ENCODE measurements at regions not wholly inside any gene's neighbourhood (a gene's known extent, or its start where the extent isn't known, plus 50 kb on each side); places are given as distances from the start of the nearest gene placed in this dataset.

GRCh38 chr2:45287045-45287444 is 277.8 kb upstream of the SIX2 start:
- Histone ChIP-seq H3K36me3 (ENCODE audit: control insufficient read depth in 4 of 4, insufficient read depth in 3 of 4, low read depth in 1 of 4, low read length in 3 of 4) (no peaks in the 10 kb centered on the region), H3K27ac (ENCODE audit: low read depth in 1 of 2, low read length in 2 of 2) (no peak overlapping the region), H3K27me3 (ENCODE audit: control insufficient read depth in 4 of 4, insufficient read depth in 4 of 4, low read length in 3 of 4) (no peaks in the 10 kb centered on the region), H3K9ac (ENCODE audit: low read depth in 1 of 2, low read length in 2 of 2) (no peak overlapping the region), H3K9me3 (ENCODE audit: control insufficient read depth in 4 of 4, low read length in 3 of 4) (no peaks in the 10 kb centered on the region), H3K4me1 (ENCODE audit: control insufficient read depth in 4 of 4, insufficient read depth in 4 of 4, low read length in 3 of 4) (no peaks in the 10 kb centered on the region), H3K4me3 (ENCODE audit: low read depth in 1 of 3, low read length in 3 of 3) (no peak overlapping the region)
- TF ChIP-seq FOXA1 (IDR thresholded peaks at IDR 0.05) (no peak), HNF4G (IDR thresholded peaks at IDR 0.05) (no peak), EGR1 (IDR thresholded peaks at IDR 0.05; ENCODE audit: low read depth in 2 of 2) (no peak), FOXA2 (IDR thresholded peaks at IDR 0.05) (no peak), TAF1 (conservative IDR thresholded peaks at IDR 0.05) (no peak), RAD21 (IDR thresholded peaks at IDR 0.05) (no peak), MAX (IDR thresholded peaks at IDR 0.05) (no peak), GABPA (IDR thresholded peaks at IDR 0.05 in 1 of 2, conservative IDR thresholded peaks at IDR 0.05 in 1 of 2) (no peak), CTCF (IDR thresholded peaks at IDR 0.05; ENCODE audit: low read depth, low read length, missing input control) (no peak), SP1 (IDR thresholded peaks at IDR 0.05) (no peak), NR2F2 (IDR thresholded peaks at IDR 0.05) (no peak), YY1 (IDR thresholded peaks at IDR 0.05) (no peak), RXRA (IDR thresholded peaks at IDR 0.05) (no peak), REST (IDR thresholded peaks at IDR 0.05) (no peak), JUND (IDR thresholded peaks at IDR 0.05) (no peak), ZBTB33 (IDR thresholded peaks at IDR 0.05) (no peak), ATF3 (IDR thresholded peaks at IDR 0.05) (no peak), HNF4A (conservative IDR thresholded peaks at IDR 0.05) (no peak)
- no peak for DNase-seq (ENCODE audit: low spot score)
- 91% methylated on average over 4 of the region's 4 CpGs for WGBS
